ENCODE measurements at regions not wholly inside any gene's neighbourhood (a gene's known extent, or its start where the extent isn't known, plus 50 kb on each side); places are given as distances from the start of the nearest gene placed in this dataset.

DNA sequence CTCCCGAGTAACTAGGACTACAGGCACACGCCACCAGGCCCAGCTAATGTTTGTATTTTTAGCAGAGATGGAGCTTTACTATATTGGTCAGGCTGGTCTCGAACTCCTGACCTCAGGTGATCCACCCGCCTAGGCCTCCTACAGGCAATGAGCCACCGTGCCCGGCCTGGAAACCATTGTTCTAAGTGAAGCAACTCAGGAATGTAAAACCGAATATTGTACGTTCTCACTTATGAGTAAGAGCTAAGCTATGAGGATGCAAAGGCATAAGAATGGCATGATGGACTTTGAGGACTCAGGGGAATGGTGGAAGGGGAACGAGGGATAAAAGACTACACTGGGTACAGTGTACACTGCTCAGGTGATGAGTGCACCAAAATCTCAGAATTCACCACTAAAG is 235.1 kb upstream of the AUTS2 start:
- TF ChIP-seq, protein P1, sequence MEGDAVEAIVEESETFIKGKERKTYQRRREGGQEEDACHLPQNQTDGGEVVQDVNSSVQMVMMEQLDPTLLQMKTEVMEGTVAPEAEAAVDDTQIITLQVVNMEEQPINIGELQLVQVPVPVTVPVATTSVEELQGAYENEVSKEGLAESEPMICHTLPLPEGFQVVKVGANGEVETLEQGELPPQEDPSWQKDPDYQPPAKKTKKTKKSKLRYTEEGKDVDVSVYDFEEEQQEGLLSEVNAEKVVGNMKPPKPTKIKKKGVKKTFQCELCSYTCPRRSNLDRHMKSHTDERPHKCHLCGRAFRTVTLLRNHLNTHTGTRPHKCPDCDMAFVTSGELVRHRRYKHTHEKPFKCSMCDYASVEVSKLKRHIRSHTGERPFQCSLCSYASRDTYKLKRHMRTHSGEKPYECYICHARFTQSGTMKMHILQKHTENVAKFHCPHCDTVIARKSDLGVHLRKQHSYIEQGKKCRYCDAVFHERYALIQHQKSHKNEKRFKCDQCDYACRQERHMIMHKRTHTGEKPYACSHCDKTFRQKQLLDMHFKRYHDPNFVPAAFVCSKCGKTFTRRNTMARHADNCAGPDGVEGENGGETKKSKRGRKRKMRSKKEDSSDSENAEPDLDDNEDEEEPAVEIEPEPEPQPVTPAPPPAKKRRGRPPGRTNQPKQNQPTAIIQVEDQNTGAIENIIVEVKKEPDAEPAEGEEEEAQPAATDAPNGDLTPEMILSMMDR (IDR thresholded peaks at IDR 0.05): no peak

DNA sequence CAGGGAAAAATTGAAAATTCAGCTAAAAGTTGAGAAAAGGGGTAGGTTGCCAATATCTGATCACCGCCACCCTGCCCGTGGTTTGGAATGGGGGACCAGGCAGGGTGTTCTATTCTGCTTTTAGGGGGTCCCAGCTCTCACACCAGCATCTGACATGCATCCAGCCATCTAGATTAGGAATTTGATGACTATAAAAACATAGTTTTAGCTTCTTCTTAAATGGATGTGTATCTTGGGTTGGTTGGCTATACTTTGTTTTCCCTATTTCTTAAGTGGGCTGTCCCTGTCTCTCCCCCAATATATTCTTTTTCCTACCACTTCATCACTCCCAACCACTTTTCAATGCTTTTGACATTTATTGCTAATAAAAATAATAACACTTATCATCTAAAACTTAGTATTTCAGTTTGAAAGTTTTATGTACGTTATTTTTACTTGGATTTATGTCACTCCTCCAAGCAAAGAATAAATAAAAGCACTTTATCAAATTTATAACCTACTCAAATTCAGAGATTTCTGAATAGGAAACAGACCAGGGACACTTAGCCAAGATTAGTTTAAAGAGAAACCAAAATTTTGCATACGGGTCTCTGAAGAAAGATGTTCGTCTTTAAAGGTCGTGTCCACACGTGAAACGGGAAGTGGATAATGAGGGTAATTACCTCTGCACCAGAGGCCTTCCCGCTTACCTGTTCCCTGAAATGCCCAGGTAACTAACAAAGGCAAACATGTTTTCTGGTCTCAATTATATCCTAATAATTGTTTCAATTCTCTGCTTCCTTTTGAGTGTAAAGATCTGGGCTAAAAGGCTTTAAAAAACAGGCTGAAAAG is 233.2 kb upstream of the AUTS2 start:
- TF ChIP-seq, protein P1 (IDR thresholded peaks at IDR 0.05): no peak

DNA sequence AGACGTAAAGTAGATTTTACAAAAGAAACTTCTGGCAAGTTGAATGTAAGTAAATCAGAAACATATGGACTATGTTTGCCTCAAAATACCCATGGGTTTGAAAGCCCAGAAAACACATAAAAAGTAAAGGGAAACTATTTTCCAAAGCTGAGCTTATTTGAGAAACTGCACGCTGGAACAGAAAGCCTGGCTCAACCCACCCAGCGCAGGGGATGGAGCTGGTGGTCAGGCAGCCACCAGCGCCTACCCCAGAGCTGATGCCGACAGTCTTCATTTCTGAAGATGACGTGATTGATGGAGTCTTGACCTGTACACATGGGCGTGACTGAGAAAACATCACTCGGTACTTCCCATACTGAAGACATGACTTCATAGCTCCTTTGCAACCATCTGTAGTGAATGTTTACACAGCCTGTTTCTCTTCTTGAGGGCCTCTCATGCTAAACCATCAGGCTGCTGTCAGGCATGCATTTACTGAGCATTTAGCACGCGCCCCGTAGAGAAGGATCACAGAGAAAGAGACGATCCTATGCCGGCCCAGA is 232.6 kb upstream of the AUTS2 start:
- TF ChIP-seq, protein P1 (IDR thresholded peaks at IDR 0.05): no peak

DNA sequence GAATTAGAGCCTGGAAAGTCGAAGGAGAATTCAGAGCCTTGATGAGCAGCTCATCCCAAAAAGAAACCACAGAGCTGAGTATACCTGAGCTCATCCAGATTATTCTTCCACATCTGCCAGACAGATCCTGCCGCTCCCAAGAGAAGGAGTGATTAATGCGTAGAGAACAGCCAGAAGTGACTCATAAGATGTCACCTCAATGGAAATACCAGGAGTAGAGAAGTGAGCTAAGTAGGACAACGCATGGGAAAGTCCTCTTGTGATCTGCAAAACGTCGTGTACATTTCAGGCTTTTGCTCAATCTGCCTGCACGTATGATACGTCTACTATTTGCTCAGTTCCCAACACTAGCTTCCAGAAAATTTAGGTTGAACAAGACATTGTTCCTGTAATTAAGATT is 230.5 kb upstream of the AUTS2 start:
- TF ChIP-seq, protein P1 (IDR thresholded peaks at IDR 0.05): no peak

DNA sequence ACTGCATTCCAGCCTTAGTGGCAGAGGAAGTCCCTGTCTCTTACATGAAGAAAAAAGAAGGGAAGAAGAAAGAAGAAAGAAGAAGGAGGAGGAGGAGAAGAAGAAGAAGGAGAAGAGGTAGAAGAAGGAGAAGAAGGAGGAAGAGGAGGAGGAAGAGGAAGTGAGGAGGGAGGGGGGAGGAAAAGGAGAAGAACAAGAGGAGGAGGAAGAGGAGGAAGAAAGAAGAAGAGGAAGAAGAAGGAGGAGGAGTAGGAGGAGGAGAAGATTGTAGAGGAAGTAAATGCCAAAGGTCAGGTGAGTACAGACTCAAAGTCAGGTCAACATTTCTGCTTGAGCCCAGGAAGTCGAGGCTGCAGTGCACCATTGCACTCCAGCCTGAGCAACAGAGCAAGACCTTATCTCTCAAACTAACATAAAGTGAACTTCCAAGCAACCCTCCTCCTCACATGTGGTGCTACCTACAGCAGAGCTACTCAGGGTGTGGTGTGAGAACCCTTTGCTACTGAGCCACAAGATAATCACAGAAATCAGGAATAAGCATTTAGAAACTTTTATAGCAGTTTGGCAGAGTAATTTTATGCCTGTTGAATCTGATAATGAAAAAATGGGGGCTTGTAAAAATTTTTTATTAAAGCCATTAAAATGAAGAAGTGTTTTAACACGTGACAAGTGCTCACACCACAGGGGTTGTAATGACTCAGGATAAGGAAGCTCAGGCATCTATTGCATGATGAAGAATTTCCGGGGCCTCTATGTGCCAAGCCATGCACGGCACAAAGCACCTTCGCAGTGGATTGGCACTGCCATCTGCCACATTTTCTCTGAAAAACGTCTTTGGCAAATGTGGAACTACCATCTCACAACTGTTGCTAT is 224.9 kb upstream of the AUTS2 start:
- TF ChIP-seq, protein P1 (IDR thresholded peaks at IDR 0.05): no peak

DNA sequence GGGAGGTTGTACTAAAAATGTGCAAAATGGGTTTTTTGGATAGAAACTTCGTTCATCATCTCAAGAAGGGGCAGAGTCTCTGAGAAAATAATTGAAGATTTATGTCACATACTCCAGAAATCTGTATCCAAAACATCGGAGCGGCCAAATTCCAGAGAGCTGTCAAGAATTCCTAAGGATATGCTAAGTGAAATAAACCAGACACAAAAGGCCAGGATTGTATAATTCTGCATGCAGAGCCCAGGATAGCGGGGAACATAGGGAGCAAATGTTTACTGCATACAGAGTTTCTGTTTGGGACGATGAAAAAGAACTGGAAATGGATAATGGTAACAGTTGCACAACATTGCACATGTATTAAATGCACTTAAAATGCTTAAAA is 224.2 kb upstream of the AUTS2 start:
- TF ChIP-seq, protein P1 (IDR thresholded peaks at IDR 0.05): no peak

DNA sequence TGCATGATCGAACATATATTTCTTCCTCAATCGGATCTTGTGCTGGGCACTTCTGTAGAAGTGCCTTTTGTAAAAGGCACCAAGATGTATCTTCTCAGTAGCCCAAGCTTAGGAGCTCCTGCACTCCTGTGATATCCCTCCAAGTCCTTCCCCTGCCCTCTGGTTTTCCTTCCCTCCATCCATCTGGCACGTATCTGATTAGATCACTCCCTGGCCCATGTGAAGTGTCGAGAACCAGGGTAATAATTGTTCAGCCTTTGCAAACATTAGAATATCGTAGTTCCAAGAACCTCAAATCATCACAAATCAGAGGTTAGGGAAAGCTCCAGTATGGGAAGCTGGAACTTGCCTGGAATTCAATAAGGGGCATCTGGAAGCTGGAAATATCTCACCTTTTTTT is 221.1 kb upstream of the AUTS2 start:
- TF ChIP-seq, protein P1 (IDR thresholded peaks at IDR 0.05): no peak
